HepG2 (cell line): ENCODE measurements at regions not wholly inside any gene's neighbourhood (a gene's known extent, or its start where the extent isn't known, plus 50 kb on each side); places are given as distances from the start of the nearest gene placed in this dataset.

Experiments
- HOXA7 ChIP-seq: sonication (generic); formaldehyde crosslinking; IDR thresholded peaks from 2 replicates; pipeline ENCODE4 v1.8.1; 2022; ENCODE audit warnings: mild to moderate bottlenecking, missing genetic modification reagents, moderate library complexity
- LBX2 ChIP-seq: sonication (generic); formaldehyde crosslinking; IDR thresholded peaks from 2 replicates; pipeline ENCODE4 v1.5.0; 2020; ENCODE audit warnings: missing genetic modification reagents, mild to moderate bottlenecking, borderline replicate concordance
- MXD3 ChIP-seq: IDR thresholded peaks from 2 replicates; pipeline ENCODE4 v1.6.1; 2016; ENCODE audit warnings: mild to moderate bottlenecking, missing biosample characterization, missing genetic modification reagents
- STAG1 ChIP-seq: sonication (generic); formaldehyde crosslinking; IDR thresholded peaks from 2 replicates; pipeline ENCODE4 v1.4.0; 2020; ENCODE audit warnings: missing genetic modification reagents
- STAT6 ChIP-seq: sonication (generic); formaldehyde crosslinking; IDR thresholded peaks from 2 replicates; pipeline ENCODE4 v1.4.0; 2020; ENCODE audit warnings: missing genetic modification reagents, mild to moderate bottlenecking, borderline replicate concordance
- THRA ChIP-seq: sonication (generic); formaldehyde crosslinking; IDR thresholded peaks from 2 replicates; pipeline ENCODE4 v1.4.0; 2020; ENCODE audit warnings: missing genetic modification reagents, borderline replicate concordance
- TSC22D2 ChIP-seq: sonication (generic); formaldehyde crosslinking; IDR thresholded peaks from 2 replicates; pipeline ENCODE4 v1.5.1; 2020; ENCODE audit warnings: missing genetic modification reagents, mild to moderate bottlenecking, borderline replicate concordance
- U2AF1 ChIP-seq: fragments of 200-400 bp; formaldehyde crosslinking; optimal IDR thresholded peaks from 2 replicates; pipeline ENCODE3; 2017; ENCODE audit warnings: mild to moderate bottlenecking, low read depth, low read length
- ZBTB33 ChIP-seq: sonication (generic); formaldehyde crosslinking; IDR thresholded peaks from 2 replicates; pipeline ENCODE4 v1.4.0; 2020; ENCODE audit warnings: missing genetic modification reagents
- ZBTB37 ChIP-seq: sonication (generic); formaldehyde crosslinking; IDR thresholded peaks from 2 replicates; pipeline ENCODE4 v1.4.0; 2020; ENCODE audit warnings: mild to moderate bottlenecking, missing genetic modification reagents
- ZNF503 ChIP-seq: sonication (generic); formaldehyde crosslinking; IDR thresholded peaks from 2 replicates; pipeline ENCODE4 v1.4.0; 2020; ENCODE audit warnings: missing genetic modification reagents

GRCh38 chr6:66655420-66655819, 948.4 kb upstream of the EYS start (continued):
- TF ChIP-seq STAT6 (CRISPR knock-in tag), result no peak
- TF ChIP-seq THRA (CRISPR knock-in tag), result no peak
- TF ChIP-seq HOXA7 (CRISPR knock-in tag), result no peak
- no peak for TF ChIP-seq TSC22D2 (CRISPR knock-in tag)
- TF ChIP-seq ZBTB33 (CRISPR knock-in tag), result no peak
- no peak for TF ChIP-seq MXD3 (CRISPR knock-in tag)
- no peak for TF ChIP-seq U2AF1
- TF ChIP-seq ZBTB37 (CRISPR knock-in tag), result no peak
- no peak for TF ChIP-seq STAG1 (CRISPR knock-in tag)
- TF ChIP-seq LBX2 (CRISPR knock-in tag), result no peak
- TF ChIP-seq ZNF503 (CRISPR knock-in tag), result no peak
